Adrenal gland (tissue), 9 donors: ENCODE measurements at regions not wholly inside any gene's neighbourhood (a gene's known extent, or its start where the extent isn't known, plus 50 kb on each side); places are given as distances from the start of the nearest gene placed in this dataset.

Source experiments
- DNase-seq, 7 donors: peaks; one replicate each; pipeline ENCODE4 v3.0.0-alpha.2; 2019 to 2020
- H3K27ac ChIP-seq, 5 donors: fragments of 200-600 bp; sonication (generic) in 4 of 5; 1 replicate in 3 of 5; 2 replicates in 2 of 5; pipeline versions ENCODE4 v1.5.1 to v1.8.0; 2016 to 2020; ENCODE audit warnings: mild to moderate bottlenecking in 1 of 5
- H3K27me3 ChIP-seq: fragments of 200-600 bp; 2 replicates; pipeline ENCODE4 v1.8.0; 2021
- H3K36me3 ChIP-seq, 2 donors: fragments of 200-600 bp; replicated peaks in 1 of 2; 1 replicate in 1 of 2; 2 replicates in 1 of 2; pipeline versions ENCODE4 v1.5.1 to v1.8.0; 2018 to 2022
- H3K4me1 ChIP-seq, 2 donors: fragments of 200-600 bp; replicated peaks in 1 of 2; 1 replicate in 1 of 2; 2 replicates in 1 of 2; pipeline versions ENCODE4 v1.5.1 to v1.8.0; 2018 to 2021
- H3K4me3 ChIP-seq, 4 donors: fragments of 200-600 bp; sonication (generic) in 3 of 4; one replicate each; pipeline ENCODE4 v1.5.1; 2016 to 2018
- H3K9me3 ChIP-seq, 3 donors: fragments of 200-600 bp; sonication (generic) in 1 of 3; replicated peaks in 1 of 3; 1 replicate in 2 of 3; 2 replicates in 1 of 3; pipeline versions ENCODE4 v1.5.1 to v1.8.0; 2016 to 2021
- CTCF ChIP-seq, 6 experiments: fragments of 450-650 bp in 4 of 6; fragments of 200-600 bp in 2 of 6; sonication (generic) in 1 of 6; IDR thresholded peaks; 1 replicate in 5 of 6; 2 replicates in 1 of 6; pipeline versions ENCODE4 v1.5.1 to v1.8.0; 2016 to 2021; ENCODE audit warnings: antibody characterized with exemption in 6 of 6, mild to moderate bottlenecking in 2 of 6, moderate library complexity in 1 of 6
- POLR2A ChIP-seq, 2 donors: fragments of 450-650 bp; IDR thresholded peaks; one replicate each; pipeline ENCODE4 v1.6.1; 2017; ENCODE audit warnings: antibody characterized with exemption in 2 of 2, mild to moderate bottlenecking in 2 of 2, moderate library complexity in 1 of 2
- WGBS, 4 donors: extraction: QIAGEN DNeasy Blood & Tissue Kit in 2 of 4; methylation state at CpG; one replicate each; pipeline versions ENCODE4 v1.1.5 to v1.1.7; 2013 to 2017; 5-methylcytosine and 5-hydroxymethylcytosine counted together
- intact Hi-C, 2 donors: fragments of 100-400 bp; cut with DNase I; formaldehyde crosslinking; loops; one replicate each; pipeline versions ENCODE4 v1.14.1 to v1.15.0; 2022 to 2023
- donor health status: healthy with polysubstance abuse.
- donor health status: Bipolar disorder and iron deficiency.
- donor health status: DM: yes; HTN: yes; CAD: no.
- donor health status: DM: no; HTN: no; CAD: no.
- donor health status: DM: no; HTN: no; CAD: no.

DNA sequence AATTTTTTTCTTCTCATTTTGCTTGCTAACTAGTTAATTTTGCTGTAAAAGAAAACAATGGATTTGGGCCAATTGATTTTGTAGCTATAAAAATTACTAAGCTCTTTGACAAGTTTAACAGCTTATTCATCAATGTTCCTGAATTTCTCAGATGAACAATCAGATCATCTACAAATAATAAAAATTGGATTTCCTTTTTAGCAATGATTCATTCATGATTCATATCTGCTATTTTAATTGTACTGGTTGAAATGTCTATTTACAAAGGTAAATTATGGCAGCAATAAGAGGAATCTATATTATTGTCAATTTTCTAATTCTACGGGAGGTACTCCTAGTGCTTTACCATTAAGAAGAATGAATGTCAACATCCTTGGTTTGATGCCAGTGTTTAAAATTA, 178.8 kb upstream of the BTBD3 start:
- no peaks in the 10 kb centered on the region for H3K36me3 ChIP-seq
- intact Hi-C loops = no loop called here
- 84 to 98% (median 92%) methylated on average over 1 of the region's 1 CpG for WGBS, 4 donors

DNA sequence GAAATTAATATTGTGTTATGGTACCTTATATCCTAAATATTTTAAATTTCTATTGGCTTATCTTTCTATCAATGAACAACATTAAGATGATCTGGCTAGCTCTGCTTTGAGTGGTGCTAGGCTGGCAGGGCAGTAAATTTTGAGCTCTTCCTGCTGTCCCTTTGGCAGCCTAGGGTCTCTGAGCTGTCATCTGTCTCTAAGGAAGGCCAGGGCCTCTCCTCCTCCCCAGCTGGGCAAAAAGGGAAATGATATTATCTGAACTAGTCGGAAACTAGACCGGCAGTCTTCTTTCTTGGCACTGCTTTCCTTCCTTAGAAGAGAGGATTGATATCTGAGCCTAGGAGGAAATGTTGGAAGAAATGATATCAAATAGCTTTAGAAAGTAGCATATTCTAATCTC, 176.7 kb upstream of the BTBD3 start:
- peak in 1 of 7 donors; percentile 55 for DNase-seq
- WGBS, 4 donors = 58 to 71% (median 65%) methylated on average over 2 of the region's 2 CpGs
- Histone ChIP-seq H3K27me3 (no peaks in the 10 kb centered on the region), H3K27ac (no peak overlapping the region), H3K4me3 (no peak overlapping the region), H3K4me1 (no peaks in the 10 kb centered on the region), H3K36me3 (no peaks in the 10 kb centered on the region), H3K9me3 (peaks cover 0 to 9% (median 0%) of the 10 kb centered on the region in 3 donors)
- intact Hi-C loops = no loop called here
- TF ChIP-seq POLR2A (IDR thresholded peaks at IDR 0.05) (no peak), CTCF (IDR thresholded peaks at IDR 0.05) (no peak)

More for the DNA sequence above, 178.8 kb upstream of the BTBD3 start:
- Histone ChIP-seq H3K27ac (no peak overlapping the region), H3K4me1 (no peaks in the 10 kb centered on the region), H3K27me3 (no peaks in the 10 kb centered on the region), H3K4me3 (no peak overlapping the region), H3K9me3 (peaks cover 0 to 9% (median 0%) of the 10 kb centered on the region in 3 donors)
- TF ChIP-seq CTCF (IDR thresholded peaks at IDR 0.05) = no peak
- TF ChIP-seq POLR2A (IDR thresholded peaks at IDR 0.05) = no peak
- DNase-seq = no peak

DNA sequence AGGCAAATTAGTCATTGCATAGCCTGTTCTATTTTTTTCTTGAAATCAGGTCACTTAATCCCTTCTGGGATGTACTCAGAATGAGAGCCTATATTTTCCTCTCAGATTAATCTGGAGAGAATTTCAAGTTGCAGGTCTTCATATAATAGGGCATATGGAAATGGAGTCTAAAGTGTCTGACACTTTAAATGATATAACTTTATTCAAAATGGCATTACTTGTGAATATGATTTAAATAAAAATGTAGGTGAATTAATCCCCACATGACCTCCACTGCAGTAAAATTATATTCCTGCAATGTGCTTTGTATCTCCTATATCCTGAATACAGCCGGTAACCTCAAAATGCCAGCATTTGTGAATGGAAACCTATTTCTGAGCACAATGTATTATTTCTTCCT, 172.5 kb upstream of the BTBD3 start:
- no peaks in the 10 kb centered on the region for H3K9me3 ChIP-seq
- DNase-seq = no peak
- no peak overlapping the region for H3K4me3 ChIP-seq
- no peak for TF ChIP-seq POLR2A (IDR thresholded peaks at IDR 0.05)
- TF ChIP-seq CTCF (IDR thresholded peaks at IDR 0.05) = no peak
- no peaks in the 10 kb centered on the region for H3K36me3 ChIP-seq
- H3K27ac ChIP-seq = no peak overlapping the region
- H3K27me3 ChIP-seq = no peaks in the 10 kb centered on the region
- 88 to 97% (median 91%) methylated on average over 1 of the region's 1 CpG for WGBS, 4 donors
- H3K4me1 ChIP-seq = no peaks in the 10 kb centered on the region
- intact Hi-C loops = no loop called here

DNA sequence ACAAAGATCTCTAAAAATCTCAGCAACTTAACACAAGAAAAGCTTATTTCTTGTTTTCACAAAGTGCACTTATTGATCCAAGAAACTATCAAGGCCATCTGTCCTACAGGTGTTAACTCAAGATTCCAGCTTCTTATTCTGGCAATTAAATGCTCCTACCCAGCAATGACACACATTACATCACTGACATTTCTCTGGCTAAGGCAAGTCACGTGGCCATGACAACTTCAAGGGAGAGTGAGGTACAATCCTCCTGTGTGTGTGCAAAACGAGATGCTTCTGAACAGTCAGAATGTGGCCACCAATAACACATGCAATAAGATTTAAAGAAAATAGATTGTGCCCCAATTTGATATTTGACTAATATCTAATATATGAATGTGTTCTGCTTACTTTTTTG, 169.3 kb upstream of the BTBD3 start:
- no peaks in the 10 kb centered on the region for H3K27me3 ChIP-seq
- no peaks in the 10 kb centered on the region for H3K36me3 ChIP-seq
- no peak overlapping the region for H3K4me3 ChIP-seq
- no peak for DNase-seq
- 31 to 60% (median 46%) methylated on average over 2 of the region's 2 CpGs for WGBS, 4 donors
- intact Hi-C loops = no loop called here
- no peaks in the 10 kb centered on the region for H3K9me3 ChIP-seq
- no peaks in the 10 kb centered on the region for H3K4me1 ChIP-seq
- no peak for TF ChIP-seq CTCF (IDR thresholded peaks at IDR 0.05)
- TF ChIP-seq POLR2A (IDR thresholded peaks at IDR 0.05) = no peak
- no peak overlapping the region for H3K27ac ChIP-seq
